NCI-H446 (cell line): ENCODE measurements at regions not wholly inside any gene's neighbourhood (a gene's known extent, or its start where the extent isn't known, plus 50 kb on each side); places are given as distances from the start of the nearest gene placed in this dataset.
A peak's percentile ranks its signal among the peaks of the same experiment; 100 is the strongest.
"Not testable (repeated sequence)": the region's sequence is repeated elsewhere in the genome, so short reads cannot be mapped to it uniquely, and the experiment has no call there.

ENCODE experiments used
- DNase-seq, 2 experiments: peaks; one replicate each; lab custom pipeline; 2025; lab: John Stamatoyannopoulos, UW

GRCh38 chr14:101616202-101616601, 54.9 kb downstream of the DIO3 start:
- DNase-seq: no peak

GRCh38 chr14:101619484-101619883, 58.2 kb downstream of the DIO3 start:
- DNase-seq: no peak

- DNase-seq: no peak
Measured at GRCh38 chr14:101620031-101620788, 58.9 kb downstream of the DIO3 start.

- no peak for DNase-seq
Measured at GRCh38 chr14:101620821-101621785, 59.8 kb downstream of the DIO3 start.

GRCh38 chr14:101622251-101623076, 61.2 kb downstream of the DIO3 start:
- DNase-seq: no peak

GRCh38 chr14:101623077-101623372, 61.7 kb downstream of the DIO3 start:
- no peak for DNase-seq

GRCh38 chr14:101623685-101624444, 62.6 kb downstream of the DIO3 start:
- no peak for DNase-seq

GRCh38 chr14:101624536-101624935, 63.2 kb downstream of the DIO3 start:
- DNase-seq: no peak

- DNase-seq: no peak
Measured at GRCh38 chr14:101625336-101626097, 64.2 kb downstream of the DIO3 start.

- DNase-seq: no peak
Measured at GRCh38 chr14:101626331-101626730, 65.0 kb downstream of the DIO3 start.

- DNase-seq: no peak
Measured at GRCh38 chr14:101627915-101628262, 66.6 kb downstream of the DIO3 start.

GRCh38 chr14:101628471-101628966, 67.2 kb downstream of the DIO3 start:
- DNase-seq: peak; percentile 44 to 79

GRCh38 chr14:101628975-101629374, 67.7 kb downstream of the DIO3 start:
- DNase-seq: no peak

GRCh38 chr14:101630056-101630965, 69.0 kb downstream of the DIO3 start:
- no peak for DNase-seq

GRCh38 chr14:101631199-101631598, 69.9 kb downstream of the DIO3 start:
- DNase-seq: no peak

GRCh38 chr14:101631970-101632369, 70.7 kb downstream of the DIO3 start:
- not testable (repeated sequence) for DNase-seq

GRCh38 chr14:101632520-101632919, 71.2 kb downstream of the DIO3 start:
- DNase-seq: no peak

GRCh38 chr14:101633276-101633675, 72.0 kb downstream of the DIO3 start:
- no peak for DNase-seq

GRCh38 chr14:101634202-101634849, 73.0 kb downstream of the DIO3 start:
- DNase-seq: no peak
